ENCODE measurements at regions not wholly inside any gene's neighbourhood (a gene's known extent, or its start where the extent isn't known, plus 50 kb on each side); places are given as distances from the start of the nearest gene placed in this dataset.

DNA sequence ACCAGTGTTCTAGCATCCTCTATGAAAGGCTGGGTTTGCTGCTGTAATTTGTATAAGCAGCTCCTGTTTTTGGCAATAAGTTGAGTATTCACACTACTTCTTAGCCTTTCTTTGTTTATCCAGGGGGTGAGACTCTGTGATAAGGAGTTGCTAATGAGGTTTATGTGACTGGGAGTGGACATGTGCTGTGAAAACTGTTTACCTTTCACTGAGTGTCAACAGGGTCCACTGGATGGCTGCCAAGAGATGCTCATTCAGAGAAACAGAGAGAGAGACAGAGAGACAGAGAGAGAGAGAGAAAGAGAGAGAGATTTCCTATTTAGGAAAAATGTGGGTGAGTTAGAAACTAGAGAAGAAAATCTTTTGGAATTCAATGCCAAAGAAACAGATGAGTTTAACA, 233.9 kb downstream of the CHIC2 start:
- Histone ChIP-seq H3K4me3 (ENCODE audit: low read length) (no peak overlapping the region), H3K4me1 (ENCODE audit: insufficient read depth, low read length) (no peaks in the 10 kb centered on the region), H3K9me3 (ENCODE audit: low read depth, low read length) (peaks cover 10% of the 10 kb centered on the region), H3K27me3 (ENCODE audit: insufficient read depth, low read length) (peaks cover 2% of the 10 kb centered on the region)

GRCh38 chr4:53821179-53821851, 230.0 kb upstream of the LNX1 start:
- Histone ChIP-seq H3K4me3 (ENCODE audit: low read length) (no peak overlapping the region), H3K27me3 (ENCODE audit: insufficient read depth, low read length) (no peaks in the 10 kb centered on the region), H3K4me1 (ENCODE audit: insufficient read depth, low read length) (no peaks in the 10 kb centered on the region), H3K9me3 (ENCODE audit: low read depth, low read length) (no peaks in the 10 kb centered on the region)

- Histone ChIP-seq H3K9me3 (ENCODE audit: low read depth, low read length) (no peaks in the 10 kb centered on the region), H3K27me3 (ENCODE audit: insufficient read depth, low read length) (no peaks in the 10 kb centered on the region), H3K4me1 (ENCODE audit: insufficient read depth, low read length) (no peaks in the 10 kb centered on the region), H3K4me3 (ENCODE audit: low read length) (no peak overlapping the region)
These were observed 226.8 kb upstream of the LNX1 start for GRCh38 chr4:53818104-53818503.

DNA sequence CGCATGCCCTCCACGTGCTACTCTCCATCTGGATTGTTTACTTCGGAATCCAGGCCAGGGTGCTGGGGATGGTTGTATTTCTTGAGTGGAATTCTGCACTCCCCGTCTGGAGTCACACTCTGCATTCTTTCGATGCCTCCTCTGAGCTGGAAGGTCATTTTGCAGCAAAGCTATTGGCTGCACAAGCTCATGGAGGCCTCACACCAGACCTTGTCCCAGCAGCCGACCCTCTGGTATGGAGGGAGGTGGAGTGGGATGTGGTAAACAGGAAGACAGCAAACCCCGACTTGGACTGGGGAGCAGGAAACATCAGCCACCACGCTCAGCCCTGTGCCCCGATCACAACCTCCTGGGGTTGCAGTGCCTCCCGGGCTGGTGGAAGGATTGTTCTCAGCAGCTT, 225.3 kb upstream of the LNX1 start:
- Histone ChIP-seq H3K27me3 (ENCODE audit: insufficient read depth, low read length) (no peaks in the 10 kb centered on the region), H3K4me1 (ENCODE audit: insufficient read depth, low read length) (no peaks in the 10 kb centered on the region), H3K4me3 (ENCODE audit: low read length) (no peak overlapping the region), H3K9me3 (ENCODE audit: low read depth, low read length) (no peaks in the 10 kb centered on the region)

- no peaks in the 10 kb centered on the region for H3K4me1 ChIP-seq (ENCODE audit: insufficient read depth, low read length)
- H3K27me3 ChIP-seq (ENCODE audit: insufficient read depth, low read length): no peaks in the 10 kb centered on the region
- H3K9me3 ChIP-seq (ENCODE audit: low read depth, low read length): no peaks in the 10 kb centered on the region
- no peak overlapping the region for H3K4me3 ChIP-seq (ENCODE audit: low read length)
These were observed 224.0 kb upstream of the LNX1 start for GRCh38 chr4:53815281-53815680.

GRCh38 chr4:53813998-53814397, 222.7 kb upstream of the LNX1 start:
- no peak overlapping the region for H3K4me3 ChIP-seq (ENCODE audit: low read length)
- no peaks in the 10 kb centered on the region for H3K27me3 ChIP-seq (ENCODE audit: insufficient read depth, low read length)
- no peaks in the 10 kb centered on the region for H3K4me1 ChIP-seq (ENCODE audit: insufficient read depth, low read length)
- H3K9me3 ChIP-seq (ENCODE audit: low read depth, low read length): no peaks in the 10 kb centered on the region

DNA sequence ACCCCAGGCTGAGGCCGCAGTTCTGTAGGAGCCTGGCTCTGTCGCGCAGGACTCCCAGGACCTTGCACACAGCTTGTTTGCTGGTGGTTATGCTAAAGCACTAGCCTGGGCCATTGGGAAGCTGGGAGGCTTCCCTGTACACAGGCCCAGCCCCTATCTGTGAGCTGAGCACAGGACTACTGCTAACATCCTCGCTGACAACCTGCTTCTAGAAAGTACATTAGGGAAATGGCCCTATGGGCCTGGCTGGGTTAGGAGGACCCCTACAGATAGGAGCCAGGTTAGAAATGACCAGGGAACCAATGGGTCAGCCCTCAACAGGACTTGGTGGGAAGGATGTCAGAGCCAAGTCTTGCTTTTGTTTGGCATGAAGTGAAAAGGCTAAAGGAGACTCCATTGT, 219.4 kb upstream of the LNX1 start:
- no peaks in the 10 kb centered on the region for H3K27me3 ChIP-seq (ENCODE audit: insufficient read depth, low read length)
- no peaks in the 10 kb centered on the region for H3K9me3 ChIP-seq (ENCODE audit: low read depth, low read length)
- no peaks in the 10 kb centered on the region for H3K4me1 ChIP-seq (ENCODE audit: insufficient read depth, low read length)
- no peak overlapping the region for H3K4me3 ChIP-seq (ENCODE audit: low read length)

- Histone ChIP-seq H3K4me3 (ENCODE audit: low read length) (no peak overlapping the region), H3K4me1 (ENCODE audit: insufficient read depth, low read length) (no peaks in the 10 kb centered on the region), H3K27me3 (ENCODE audit: insufficient read depth, low read length) (no peaks in the 10 kb centered on the region), H3K9me3 (ENCODE audit: low read depth, low read length) (no peaks in the 10 kb centered on the region)
These were observed 218.5 kb upstream of the LNX1 start for GRCh38 chr4:53809816-53810215.

DNA sequence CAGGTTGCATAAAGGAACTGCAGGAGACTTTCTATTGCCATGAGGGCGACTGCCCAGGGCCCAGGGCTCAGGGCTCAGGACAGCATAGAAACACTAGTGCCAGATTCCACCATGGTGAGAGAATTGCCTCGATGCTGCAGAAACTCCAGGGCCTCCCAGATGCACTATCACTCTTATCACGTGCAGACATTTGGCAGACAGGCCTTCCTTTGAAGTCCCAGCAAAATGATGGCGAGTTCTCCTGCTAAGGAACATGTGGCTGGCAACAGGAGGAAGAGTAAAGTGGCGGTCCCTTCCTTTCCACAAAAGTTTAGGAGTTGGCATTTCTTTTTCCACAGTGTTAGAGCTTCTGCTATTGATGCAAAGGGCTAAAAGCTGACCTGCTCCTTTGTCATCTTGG, 214.0 kb upstream of the LNX1 start:
- Histone ChIP-seq H3K27me3 (ENCODE audit: insufficient read depth, low read length) (no peaks in the 10 kb centered on the region), H3K4me3 (ENCODE audit: low read length) (no peak overlapping the region), H3K4me1 (ENCODE audit: insufficient read depth, low read length) (no peaks in the 10 kb centered on the region), H3K9me3 (ENCODE audit: low read depth, low read length) (no peaks in the 10 kb centered on the region)

- no peaks in the 10 kb centered on the region for H3K27me3 ChIP-seq (ENCODE audit: insufficient read depth, low read length)
- no peaks in the 10 kb centered on the region for H3K4me1 ChIP-seq (ENCODE audit: insufficient read depth, low read length)
- H3K9me3 ChIP-seq (ENCODE audit: low read depth, low read length): no peaks in the 10 kb centered on the region
- H3K4me3 ChIP-seq (ENCODE audit: low read length): no peak overlapping the region
These were observed 213.4 kb upstream of the LNX1 start for GRCh38 chr4:53804719-53805118.

DNA sequence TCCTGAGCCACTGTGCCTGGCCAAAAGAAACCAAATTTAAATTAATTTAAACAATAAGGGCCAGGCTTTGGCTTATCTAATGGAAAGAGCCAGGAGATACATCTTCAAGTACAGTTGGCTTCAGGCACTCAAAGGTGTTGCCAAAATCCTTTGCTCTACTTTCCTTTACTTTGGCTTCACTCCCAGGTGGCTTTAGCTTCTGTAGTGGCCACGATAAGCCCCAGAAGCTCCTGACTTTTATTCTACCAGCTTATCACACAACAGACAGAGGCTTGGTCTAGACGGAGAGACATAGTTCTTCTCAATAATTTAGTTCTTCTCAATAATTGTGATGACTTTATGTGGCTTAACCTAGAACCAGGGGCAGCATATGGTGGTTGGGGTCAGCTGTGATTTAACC, 211.2 kb upstream of the LNX1 start:
- H3K27me3 ChIP-seq (ENCODE audit: insufficient read depth, low read length): no peaks in the 10 kb centered on the region
- H3K4me3 ChIP-seq (ENCODE audit: low read length): no peak overlapping the region
- H3K9me3 ChIP-seq (ENCODE audit: low read depth, low read length): no peaks in the 10 kb centered on the region
- H3K4me1 ChIP-seq (ENCODE audit: insufficient read depth, low read length): no peaks in the 10 kb centered on the region

- Histone ChIP-seq H3K4me1 (ENCODE audit: insufficient read depth, low read length) (no peaks in the 10 kb centered on the region), H3K27me3 (ENCODE audit: insufficient read depth, low read length) (no peaks in the 10 kb centered on the region), H3K9me3 (ENCODE audit: low read depth, low read length) (no peaks in the 10 kb centered on the region), H3K4me3 (ENCODE audit: low read length) (no peak overlapping the region)
These were observed 210.1 kb upstream of the LNX1 start for GRCh38 chr4:53801373-53801772.

- H3K27me3 ChIP-seq (ENCODE audit: insufficient read depth, low read length): no peaks in the 10 kb centered on the region
- H3K4me1 ChIP-seq (ENCODE audit: insufficient read depth, low read length): no peaks in the 10 kb centered on the region
- H3K9me3 ChIP-seq (ENCODE audit: low read depth, low read length): no peaks in the 10 kb centered on the region
- H3K4me3 ChIP-seq (ENCODE audit: low read length): no peak overlapping the region
These were observed 209.5 kb upstream of the LNX1 start for GRCh38 chr4:53800741-53801140.

GRCh38 chr4:53793096-53793495, 201.8 kb upstream of the LNX1 start:
- H3K9me3 ChIP-seq (ENCODE audit: low read depth, low read length): no peaks in the 10 kb centered on the region
- no peaks in the 10 kb centered on the region for H3K27me3 ChIP-seq (ENCODE audit: insufficient read depth, low read length)
- no peaks in the 10 kb centered on the region for H3K4me1 ChIP-seq (ENCODE audit: insufficient read depth, low read length)
- H3K4me3 ChIP-seq (ENCODE audit: low read length): no peak overlapping the region

GRCh38 chr4:53790286-53790685, 199.0 kb upstream of the LNX1 start:
- H3K27me3 ChIP-seq (ENCODE audit: insufficient read depth, low read length): no peaks in the 10 kb centered on the region
- H3K4me1 ChIP-seq (ENCODE audit: insufficient read depth, low read length): no peaks in the 10 kb centered on the region
- H3K9me3 ChIP-seq (ENCODE audit: low read depth, low read length): no peaks in the 10 kb centered on the region
- H3K4me3 ChIP-seq (ENCODE audit: low read length): no peak overlapping the region

GRCh38 chr4:53788621-53789020, 197.3 kb upstream of the LNX1 start:
- no peaks in the 10 kb centered on the region for H3K4me1 ChIP-seq (ENCODE audit: insufficient read depth, low read length)
- no peaks in the 10 kb centered on the region for H3K9me3 ChIP-seq (ENCODE audit: low read depth, low read length)
- no peak overlapping the region for H3K4me3 ChIP-seq (ENCODE audit: low read length)
- no peaks in the 10 kb centered on the region for H3K27me3 ChIP-seq (ENCODE audit: insufficient read depth, low read length)
